T follicular helper cell (primary cell): ENCODE measurements at regions not wholly inside any gene's neighbourhood (a gene's known extent, or its start where the extent isn't known, plus 50 kb on each side); places are given as distances from the start of the nearest gene placed in this dataset.

Experiments
- DNase-seq: peaks from one replicate; pipeline ENCODE4 v3.0.0-alpha.2; 2020; ENCODE audit warnings: low read depth

GRCh38 chr3:104632947-104633346, 733.8 kb upstream of the ALCAM start:
- DNase-seq = no peak

- no peak for DNase-seq
Observed at GRCh38 chr3:104635872-104636580, 730.7 kb upstream of the ALCAM start.

GRCh38 chr3:104642827-104643226, 723.9 kb upstream of the ALCAM start:
- no peak for DNase-seq

- DNase-seq = no peak
Observed at GRCh38 chr3:104646196-104646595, 720.5 kb upstream of the ALCAM start.

GRCh38 chr3:104648823-104649222, 717.9 kb upstream of the ALCAM start:
- no peak for DNase-seq

- no peak for DNase-seq
Observed at GRCh38 chr3:104669083-104669482, 697.6 kb upstream of the ALCAM start.

- no peak for DNase-seq
Observed at GRCh38 chr3:104672331-104672730, 694.4 kb upstream of the ALCAM start.

- DNase-seq = no peak
Observed at GRCh38 chr3:104673981-104674380, 692.7 kb upstream of the ALCAM start.

GRCh38 chr3:104676241-104676640, 690.5 kb upstream of the ALCAM start:
- DNase-seq = no peak

- DNase-seq = no peak
Observed at GRCh38 chr3:104677932-104678331, 688.8 kb upstream of the ALCAM start.

GRCh38 chr3:104685492-104685891, 681.2 kb upstream of the ALCAM start:
- DNase-seq = no peak

GRCh38 chr3:104687362-104687761, 679.3 kb upstream of the ALCAM start:
- DNase-seq = no peak

- no peak for DNase-seq
Observed at GRCh38 chr3:104696470-104696869, 670.2 kb upstream of the ALCAM start.

- DNase-seq = no peak
Observed at GRCh38 chr3:104711406-104711805, 655.3 kb upstream of the ALCAM start.

GRCh38 chr3:104715972-104716371, 650.7 kb upstream of the ALCAM start:
- no peak for DNase-seq

- no peak for DNase-seq
Observed at GRCh38 chr3:104717828-104718196, 648.9 kb upstream of the ALCAM start.

GRCh38 chr3:104723000-104723399, 643.7 kb upstream of the ALCAM start:
- DNase-seq = no peak

- no peak for DNase-seq
Observed at GRCh38 chr3:104731074-104731473, 635.6 kb upstream of the ALCAM start.

- no peak for DNase-seq
Observed at GRCh38 chr3:104734627-104735026, 632.1 kb upstream of the ALCAM start.

GRCh38 chr3:104735691-104736090, 631.0 kb upstream of the ALCAM start:
- no peak for DNase-seq

- DNase-seq = no peak
Observed at GRCh38 chr3:104738271-104738670, 628.4 kb upstream of the ALCAM start.

GRCh38 chr3:104740874-104741379, 625.8 kb upstream of the ALCAM start:
- DNase-seq = no peak

GRCh38 chr3:104742044-104742443, 624.7 kb upstream of the ALCAM start:
- no peak for DNase-seq

GRCh38 chr3:104745313-104745712, 621.4 kb upstream of the ALCAM start:
- DNase-seq = no peak
